GM18508 (cell line): ENCODE measurements at regions not wholly inside any gene's neighbourhood (a gene's known extent, or its start where the extent isn't known, plus 50 kb on each side); places are given as distances from the start of the nearest gene placed in this dataset.
"Not testable (repeated sequence)": the region's sequence is repeated elsewhere in the genome, so short reads cannot be mapped to it uniquely, and the experiment has no call there.

ENCODE experiments used
- ATAC-seq: cut with Tn5 transposase; IDR thresholded peaks from one replicate; pipeline ENCODE4 v1.9.1; 2021; ENCODE audit warnings: moderate number of reproducible peaks; ENCODE audit not compliant: insufficient read depth, unreplicated experiment

DNA sequence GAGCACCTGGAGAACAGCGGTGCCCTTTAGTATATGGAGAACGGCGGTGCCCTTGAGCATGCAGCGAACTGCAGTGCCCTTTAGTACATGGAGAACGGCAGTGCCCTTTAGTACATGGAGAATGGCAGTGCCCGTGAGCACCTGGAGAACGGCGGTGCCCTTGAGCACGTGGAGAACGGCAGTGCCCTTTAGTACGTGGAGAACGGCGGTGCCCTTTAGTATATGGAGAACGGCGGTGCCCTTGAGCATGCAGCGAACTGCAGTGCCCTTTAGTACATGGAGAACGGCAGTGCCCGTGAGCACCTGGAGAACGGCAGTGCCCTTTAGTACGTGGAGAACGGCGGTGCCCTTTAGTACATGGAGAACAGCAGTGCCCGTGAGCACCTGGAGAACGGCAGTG lies 151.8 kb downstream of the DLL1 start:
- ATAC-seq, result not testable (repeated sequence)

DNA sequence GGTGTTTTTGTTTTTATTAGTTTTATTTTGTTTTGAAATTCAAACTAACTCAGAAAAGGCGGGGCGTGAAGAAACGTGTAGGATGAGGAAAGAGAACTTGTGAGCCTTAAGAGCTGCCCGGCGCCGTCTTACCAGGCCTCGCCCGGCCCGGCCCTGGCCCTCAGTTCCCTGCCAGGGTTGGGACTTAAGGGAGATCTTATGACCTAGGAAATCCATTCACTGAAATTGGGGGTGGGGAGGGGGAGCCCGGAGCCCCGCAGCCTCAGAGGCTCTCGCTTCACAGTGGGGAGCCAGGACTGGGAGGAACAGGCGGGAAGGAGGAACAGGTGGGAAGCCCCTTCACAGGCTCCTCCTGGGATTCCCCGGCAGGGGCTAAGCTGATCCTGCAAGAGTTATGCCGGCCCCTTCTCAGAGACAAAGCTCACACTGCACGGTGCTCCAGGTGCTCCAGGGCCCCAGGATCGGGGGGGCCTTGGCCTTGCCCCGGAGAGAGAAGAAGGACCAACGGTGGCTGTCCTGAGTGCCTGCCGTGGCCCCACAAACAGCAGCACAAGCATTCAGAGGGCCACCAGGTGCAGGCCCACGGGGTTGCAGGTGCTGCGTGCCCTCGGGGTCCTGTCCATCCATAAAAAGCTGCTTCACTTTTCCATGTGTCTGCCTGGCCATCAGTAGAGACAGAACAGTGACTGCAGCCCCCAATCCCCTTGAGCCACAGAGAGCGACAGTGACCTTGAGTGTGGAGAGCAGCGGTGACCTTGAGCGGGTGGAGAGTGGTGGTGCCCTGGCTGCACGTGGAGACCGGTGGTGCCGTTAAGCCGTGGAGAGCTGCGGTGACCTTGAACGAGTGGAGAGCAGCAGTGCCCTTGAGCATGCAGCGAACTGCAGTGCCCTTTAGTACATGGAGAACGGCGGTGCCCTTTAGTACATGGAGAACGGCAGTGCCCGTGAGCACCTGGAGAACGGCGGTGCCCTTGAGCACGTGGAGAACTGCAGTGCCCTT lies 152.7 kb downstream of the DLL1 start:
- no peak for ATAC-seq

DNA sequence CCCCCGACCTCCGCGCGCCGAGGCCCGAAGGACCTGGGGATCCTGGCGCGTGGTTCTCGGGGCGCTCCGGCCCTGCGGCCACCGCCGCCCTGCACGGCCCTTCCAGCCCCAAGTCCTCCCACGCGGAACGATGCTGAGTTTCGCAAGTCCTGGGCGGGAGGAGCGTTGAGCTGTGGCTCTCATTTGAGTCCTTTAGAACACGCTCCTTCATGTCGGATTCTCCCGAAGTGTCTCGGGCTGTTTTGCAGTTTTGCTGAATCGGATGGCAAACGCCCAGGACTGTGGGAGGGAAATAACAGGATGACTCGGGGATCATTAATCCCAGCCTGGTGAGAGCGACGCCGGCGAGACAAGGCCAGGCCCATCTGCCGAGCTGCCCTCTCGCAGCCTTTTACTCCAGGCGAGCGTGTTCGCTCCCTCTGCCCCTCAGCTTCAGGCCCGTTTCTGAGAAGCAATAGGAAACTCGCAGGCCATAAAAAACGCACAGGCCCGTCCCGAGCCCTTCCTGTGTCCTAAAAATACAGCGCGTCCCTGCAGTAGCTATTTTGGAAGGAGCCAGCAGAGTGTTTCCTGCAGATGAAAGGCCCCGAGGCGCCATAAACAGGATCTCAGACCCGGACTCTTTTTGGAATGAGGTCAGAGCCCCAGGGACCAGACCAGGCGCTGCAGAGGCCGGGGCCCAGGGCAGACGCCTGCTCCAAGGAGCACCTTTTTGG lies 153.5 kb downstream of the DLL1 start:
- no peak for ATAC-seq

DNA sequence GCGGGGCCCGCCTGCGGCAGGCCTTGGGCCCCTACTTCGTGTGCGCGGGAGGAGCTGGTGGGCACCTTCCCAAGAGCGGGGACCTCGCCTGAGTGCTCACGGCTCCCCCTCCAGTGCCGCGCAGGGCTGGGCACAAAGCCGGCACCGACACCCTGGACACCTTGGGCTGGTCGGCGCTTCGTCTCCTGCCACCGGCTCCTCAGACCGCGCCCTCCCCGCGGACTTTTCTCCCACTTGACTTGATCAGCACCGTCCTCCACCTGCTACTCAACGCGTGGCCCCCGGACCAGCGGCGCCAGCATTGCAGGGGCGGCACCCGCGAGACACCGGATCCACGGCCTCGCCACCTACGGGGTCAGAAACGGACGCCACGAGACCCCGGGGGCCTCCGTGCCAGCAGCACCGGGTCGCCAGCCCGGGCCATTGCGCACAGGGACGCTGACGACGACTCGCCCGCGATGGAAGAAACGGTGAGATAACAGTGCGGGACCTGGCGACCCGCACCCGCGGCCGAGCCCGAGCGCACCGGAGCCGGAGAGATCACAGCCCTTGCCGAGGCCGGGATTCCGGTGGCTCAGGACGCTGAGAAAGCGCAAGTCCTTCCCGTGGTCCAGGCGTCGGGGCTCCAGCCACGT lies 154.2 kb downstream of the DLL1 start:
- ATAC-seq, result no peak

DNA sequence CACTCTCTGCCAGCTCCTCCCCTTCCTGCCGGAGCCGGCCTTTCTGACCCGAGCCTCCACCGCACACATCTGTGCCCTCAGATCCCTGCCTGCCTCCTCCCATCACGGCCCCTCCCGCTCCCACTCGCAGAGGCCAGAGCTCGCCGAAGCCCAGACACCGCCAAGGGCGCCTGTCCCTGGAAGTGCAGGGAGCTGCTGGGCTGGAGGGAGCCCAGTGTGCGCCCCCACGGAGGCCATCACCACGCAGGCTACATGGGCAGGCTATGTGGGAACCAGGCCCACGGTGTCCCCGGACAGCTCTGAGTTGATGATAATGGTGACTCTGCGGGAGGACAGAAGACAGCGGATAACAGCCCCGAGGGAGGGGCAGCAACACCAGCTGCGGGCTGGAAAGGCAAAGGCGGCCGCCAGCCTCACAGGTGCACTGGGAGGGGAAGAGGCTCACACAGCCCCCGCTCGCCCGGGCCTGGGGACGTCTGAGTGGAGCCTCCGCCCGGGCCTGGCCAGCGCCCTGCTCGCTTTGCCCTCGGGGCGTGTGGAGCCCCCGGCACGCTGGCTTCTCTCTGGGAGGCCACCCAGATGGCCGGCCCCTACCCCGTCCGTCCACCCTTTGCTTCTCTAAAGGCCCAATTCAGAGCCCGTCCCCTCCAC lies 154.9 kb downstream of the DLL1 start:
- ATAC-seq, result no peak

DNA sequence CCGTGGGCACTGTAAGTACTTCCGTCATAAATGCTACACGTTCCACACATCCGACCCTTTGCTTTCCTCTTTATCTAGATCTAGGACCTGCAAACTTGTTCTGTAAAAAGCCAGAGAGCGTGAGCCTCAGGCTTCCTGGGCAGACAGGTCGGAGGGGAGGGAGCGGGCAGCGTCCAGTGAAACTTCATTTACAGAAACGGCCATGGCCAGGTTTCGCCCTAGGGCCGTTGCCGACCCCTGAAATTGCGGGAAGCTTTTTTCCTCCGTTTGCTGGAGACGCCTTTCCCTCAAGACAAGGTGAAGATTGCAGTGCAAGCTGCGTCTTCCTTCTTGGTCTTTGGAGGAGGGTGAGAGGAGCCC lies 155.4 kb downstream of the DLL1 start:
- ATAC-seq, result no peak

DNA sequence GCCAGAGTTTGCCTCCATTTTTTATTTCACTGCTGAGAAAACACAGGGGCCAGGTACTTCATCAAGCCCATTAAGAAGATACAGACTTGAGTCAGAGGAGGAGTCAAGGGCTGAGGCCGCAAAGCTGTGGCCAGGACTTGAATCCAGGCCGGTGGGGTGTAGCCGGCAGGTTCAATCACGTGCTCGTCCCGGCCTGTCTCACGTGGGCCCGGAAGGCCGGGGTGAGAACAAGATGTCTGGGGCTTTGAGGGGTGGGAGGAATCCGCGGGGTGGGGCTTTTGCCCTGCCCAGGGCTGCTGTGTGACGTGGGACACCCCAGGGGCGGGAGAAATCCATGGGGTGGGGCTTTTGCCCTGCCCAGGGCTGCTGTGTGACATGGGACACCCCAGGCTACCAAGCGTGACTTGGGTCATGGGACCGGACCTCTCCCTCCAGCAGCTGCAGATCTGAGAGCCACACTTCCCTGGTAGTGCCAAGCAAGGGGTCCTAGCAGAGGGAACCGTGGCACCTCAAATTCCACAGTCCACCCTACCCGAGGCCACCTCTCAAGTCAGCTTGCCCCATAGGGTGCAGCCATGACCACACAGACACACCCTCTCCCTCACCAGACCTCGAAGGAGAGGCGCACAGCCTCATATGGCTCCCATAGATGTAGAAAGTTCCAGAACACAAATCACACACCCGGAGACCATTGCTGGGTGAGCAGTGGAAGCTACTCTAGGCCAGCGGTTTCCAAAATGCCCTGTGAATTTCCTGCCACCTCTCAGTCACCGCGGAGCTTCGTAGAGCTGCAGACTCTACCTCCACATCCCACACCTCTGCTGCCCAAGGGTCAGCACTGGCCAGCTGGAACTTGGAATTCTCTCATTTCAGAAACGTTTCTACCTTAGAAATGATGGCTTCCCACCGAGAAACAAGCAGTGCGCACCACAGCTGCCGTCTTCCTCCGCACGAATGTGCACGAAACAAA lies 156.1 kb downstream of the DLL1 start:
- ATAC-seq, result no peak

DNA sequence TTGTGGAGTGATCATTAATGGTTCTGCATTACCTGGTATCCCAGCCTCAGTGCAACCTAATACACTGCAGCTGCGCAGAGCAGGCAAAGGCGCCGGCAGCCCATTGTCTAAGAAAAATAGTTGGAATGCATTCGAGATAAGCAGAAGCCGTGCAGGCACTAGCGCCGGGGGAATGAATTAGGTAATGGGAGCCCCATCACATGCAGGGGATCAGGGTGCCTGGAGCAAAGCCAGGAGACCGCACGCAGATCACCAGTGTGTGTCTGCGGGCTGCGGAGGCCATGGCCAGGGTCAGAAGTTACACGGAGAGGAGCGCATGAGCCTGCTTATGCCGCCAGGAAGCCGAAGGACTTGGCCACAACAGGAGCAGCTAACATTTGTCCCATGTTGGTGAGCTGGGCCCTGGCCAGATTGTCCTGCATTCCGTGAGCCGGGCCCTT lies 156.8 kb downstream of the DLL1 start:
- no peak for ATAC-seq

DNA sequence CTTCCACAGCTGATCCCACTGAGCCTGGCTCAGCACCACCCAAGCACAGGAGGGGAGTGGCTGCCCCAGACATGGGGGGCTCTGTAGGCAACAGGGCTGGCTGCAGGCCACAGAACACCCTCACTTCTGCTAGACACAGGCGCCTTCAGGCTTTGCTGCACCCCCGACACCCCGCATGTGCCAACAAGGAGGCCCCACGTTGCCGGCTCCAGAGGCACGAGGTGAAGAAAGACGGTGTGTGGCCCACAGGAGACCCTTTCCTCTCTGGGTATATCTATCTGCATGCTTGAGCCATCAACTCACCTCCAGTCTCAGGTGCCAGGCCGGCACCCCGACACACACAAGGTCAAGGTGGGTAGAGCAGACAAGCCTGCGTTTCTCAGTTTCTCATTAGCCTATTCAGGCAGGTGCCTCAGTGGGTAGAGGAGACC lies 158.3 kb downstream of the DLL1 start:
- no peak for ATAC-seq

DNA sequence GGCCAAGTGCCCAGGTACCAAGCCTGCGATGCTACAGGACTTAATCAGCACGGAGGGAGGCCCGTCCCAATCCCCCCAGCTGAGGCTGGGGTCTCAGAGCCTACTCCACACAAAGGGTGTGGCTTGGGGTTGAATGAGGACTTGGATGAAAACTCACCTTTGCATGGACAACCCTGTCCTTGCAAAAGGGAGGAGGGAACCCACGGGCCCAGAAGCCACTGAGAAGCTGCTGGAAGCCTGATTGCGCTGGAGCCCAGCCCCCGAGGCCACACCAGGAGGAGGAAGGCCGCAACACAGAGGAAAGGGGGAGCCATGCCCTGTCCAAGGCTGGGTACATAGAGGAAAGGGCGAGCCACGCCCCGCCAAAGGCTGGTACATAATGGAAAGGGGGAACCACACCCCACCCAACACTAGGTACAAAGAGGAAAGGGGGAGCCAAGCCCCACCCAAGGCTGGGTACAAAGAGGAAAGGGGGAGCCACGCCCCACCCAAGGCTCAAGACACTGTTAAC lies 158.8 kb downstream of the DLL1 start:
- ATAC-seq, result no peak

DNA sequence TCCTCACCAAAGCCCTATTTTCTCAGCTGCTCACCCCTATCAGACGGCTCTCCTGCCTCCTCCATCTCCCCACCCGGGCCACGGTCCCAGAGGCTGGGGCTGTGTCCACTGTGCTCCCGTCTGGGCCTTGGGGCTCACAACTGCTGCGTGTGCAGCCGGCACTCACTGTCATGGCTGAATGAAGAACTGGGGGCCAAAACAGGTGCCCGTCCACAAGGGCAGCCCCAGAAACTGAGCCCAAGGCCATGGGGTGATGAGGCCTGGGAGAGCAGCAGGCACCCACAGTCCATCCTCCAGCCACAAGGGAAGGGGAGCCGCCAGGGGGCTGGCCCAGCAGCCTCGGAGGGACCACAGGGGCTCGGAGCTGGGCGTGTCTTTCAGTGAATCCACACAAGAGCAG lies 159.5 kb downstream of the DLL1 start:
- no peak for ATAC-seq

DNA sequence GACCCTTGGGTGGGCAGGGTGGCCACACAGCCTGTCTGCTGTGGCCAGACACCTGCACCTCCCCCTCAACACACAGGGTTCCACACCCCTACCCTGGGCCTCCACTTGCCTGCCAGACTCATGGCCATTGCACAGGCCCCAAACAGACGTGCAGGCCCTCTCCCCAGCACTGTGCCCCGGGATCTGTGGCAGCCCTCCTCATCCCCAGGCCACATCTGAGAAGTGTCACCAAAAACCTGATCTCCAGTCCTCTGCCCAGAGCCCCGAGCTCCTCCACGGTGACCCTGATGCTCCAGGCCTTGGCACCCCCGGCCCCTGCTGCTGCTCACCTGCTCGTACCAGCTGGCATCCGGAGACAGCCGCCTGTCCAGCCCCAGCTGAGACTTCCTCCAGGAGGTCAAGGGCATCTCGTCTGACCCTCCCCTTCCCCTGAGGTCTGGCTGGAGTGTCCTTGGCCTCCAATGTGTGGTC lies 160.1 kb downstream of the DLL1 start:
- no peak for ATAC-seq

DNA sequence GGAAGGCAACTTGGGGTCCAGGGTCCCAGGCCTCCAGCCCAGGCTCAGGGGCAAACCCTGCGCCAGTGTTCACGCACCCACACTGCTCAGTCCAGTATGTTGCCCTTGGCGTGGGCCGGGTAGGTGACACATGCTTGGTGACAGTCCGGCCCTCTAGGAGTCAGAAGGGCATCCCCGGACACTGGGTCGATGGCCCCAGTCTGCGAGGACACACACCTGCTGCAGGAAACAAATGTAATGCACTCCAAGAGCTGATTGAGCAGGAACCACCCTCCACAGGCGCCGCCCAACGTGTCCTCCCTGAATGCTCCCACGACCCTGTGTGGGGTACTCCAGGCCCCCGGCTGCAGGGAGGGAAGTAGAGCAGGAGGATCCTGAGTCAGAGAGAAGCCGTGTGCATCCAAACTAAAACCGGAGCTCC lies 160.7 kb downstream of the DLL1 start:
- no peak for ATAC-seq

DNA sequence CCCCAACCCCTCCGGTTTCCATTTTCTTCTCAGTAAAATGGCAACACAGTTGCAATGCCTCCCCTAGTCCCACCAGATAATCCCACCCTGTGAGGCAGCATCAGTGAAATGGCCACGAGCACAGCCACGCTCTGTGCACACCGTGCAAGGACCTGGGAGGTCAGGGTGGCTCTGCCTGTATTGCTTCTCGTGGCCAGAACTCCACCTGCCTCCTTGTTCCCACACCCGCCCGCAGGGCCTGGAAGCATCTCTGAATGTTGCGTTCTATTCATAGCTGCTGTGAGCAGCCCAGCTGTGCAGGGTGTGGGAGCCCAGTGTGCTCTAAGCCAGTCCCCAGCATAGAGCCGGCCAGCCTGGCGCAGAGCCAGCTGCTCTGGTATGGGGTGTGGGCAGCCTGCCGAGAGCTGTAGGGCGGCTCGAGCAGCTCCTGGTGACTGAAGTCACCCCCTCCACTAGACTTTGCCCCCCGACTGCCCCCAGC lies 161.1 kb downstream of the DLL1 start:
- ATAC-seq, result no peak

DNA sequence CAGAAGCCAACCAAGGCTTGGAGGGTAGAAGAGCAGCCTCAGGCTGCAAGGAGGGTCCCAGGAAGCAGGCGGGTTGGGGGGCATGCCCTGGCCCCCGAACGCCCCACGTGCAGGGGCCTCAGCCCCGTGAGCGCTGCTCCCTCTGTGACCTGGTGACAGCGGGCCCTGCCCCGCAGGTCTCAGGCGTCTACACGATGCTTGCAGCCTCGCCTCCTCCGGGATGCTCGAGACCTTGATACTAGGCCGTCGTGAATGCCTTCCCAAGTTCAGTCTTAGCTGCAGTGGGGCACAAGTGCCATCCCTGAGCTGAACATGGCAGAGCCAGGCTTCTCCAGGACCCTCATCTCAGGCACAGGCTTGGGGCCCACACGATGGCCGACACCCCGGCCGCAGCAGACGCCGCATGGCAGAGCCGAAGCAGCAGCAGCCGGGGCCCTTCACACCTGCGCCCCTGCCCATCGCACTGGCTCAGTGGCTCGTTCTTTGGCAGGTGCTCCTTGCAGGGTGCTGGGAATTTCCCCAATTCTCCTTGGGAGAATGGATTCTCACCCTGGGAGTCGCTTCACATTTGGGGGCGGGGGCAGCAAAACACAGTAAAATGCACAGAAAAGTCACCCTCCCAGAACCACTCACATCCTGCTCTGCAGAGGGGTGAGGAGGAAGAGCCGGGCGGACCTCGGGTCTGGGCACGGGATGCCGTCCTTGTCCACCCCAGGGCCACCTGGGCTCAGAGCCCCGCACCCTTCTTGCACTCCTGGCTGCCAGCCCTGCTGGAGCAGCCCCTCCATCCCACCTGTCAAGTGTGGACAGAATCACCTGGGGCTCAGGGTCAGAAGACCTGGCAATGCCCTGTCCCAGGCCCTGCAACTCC lies 161.8 kb downstream of the DLL1 start:
- no peak for ATAC-seq

DNA sequence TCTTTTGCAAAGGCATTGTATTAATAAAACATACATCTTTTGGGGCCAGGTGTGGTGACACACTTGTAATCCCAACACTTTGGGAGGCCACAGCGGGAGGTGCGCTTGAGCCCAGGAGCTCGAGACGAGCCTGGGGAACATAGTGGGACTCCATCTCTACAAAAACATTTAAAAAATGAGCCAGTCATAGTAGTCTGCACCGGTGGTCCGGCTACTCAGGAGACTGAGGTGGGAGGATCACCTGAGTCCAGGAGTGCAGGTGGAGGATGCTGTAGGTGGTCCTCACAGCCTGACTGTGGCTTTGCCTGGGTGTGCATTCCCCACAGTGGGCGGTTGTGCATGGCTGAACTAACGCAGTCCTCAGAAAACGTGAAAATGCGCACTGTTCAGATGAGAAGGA lies 162.5 kb downstream of the DLL1 start:
- no peak for ATAC-seq

DNA sequence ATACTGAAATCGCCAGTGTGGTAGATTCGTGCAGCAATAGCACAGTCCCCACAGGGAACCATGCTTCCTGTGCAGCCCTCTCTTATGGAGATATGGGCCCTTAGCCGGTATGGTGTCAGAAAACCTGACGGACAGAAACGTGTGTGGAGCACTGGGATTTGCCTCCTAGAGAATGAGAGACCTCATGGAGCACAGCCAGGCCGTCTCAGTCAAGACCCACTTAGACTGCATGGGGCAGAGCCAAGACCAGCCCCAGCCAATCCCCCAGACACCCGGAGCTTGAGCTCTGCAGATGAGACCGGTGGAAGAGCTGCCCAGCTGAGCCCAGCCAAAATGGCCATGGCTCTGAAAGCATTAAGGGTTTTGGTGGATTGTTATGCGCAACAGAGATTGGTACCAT lies 163.7 kb downstream of the DLL1 start:
- ATAC-seq, result no peak
